PC-3 (cell line): ENCODE measurements at regions not wholly inside any gene's neighbourhood (a gene's known extent, or its start where the extent isn't known, plus 50 kb on each side); places are given as distances from the start of the nearest gene placed in this dataset.

Experiments used
- CTCF ChIP-seq: fragments of 300-600 bp; sonication (generic); conservative IDR thresholded peaks from 2 replicates; pipeline ENCODE4 v1.5.1; 2017; ENCODE audit warnings: antibody characterized with exemption, low read depth, mild to moderate bottlenecking, low read length
- EZH2phosphoT487 ChIP-seq: fragments of 300-600 bp; sonication (generic); IDR thresholded peaks from 2 replicates; pipeline ENCODE4 v1.6.1; 2018; ENCODE audit warnings: mild to moderate bottlenecking, antibody characterized with exemption, low read length, borderline replicate concordance

DNA sequence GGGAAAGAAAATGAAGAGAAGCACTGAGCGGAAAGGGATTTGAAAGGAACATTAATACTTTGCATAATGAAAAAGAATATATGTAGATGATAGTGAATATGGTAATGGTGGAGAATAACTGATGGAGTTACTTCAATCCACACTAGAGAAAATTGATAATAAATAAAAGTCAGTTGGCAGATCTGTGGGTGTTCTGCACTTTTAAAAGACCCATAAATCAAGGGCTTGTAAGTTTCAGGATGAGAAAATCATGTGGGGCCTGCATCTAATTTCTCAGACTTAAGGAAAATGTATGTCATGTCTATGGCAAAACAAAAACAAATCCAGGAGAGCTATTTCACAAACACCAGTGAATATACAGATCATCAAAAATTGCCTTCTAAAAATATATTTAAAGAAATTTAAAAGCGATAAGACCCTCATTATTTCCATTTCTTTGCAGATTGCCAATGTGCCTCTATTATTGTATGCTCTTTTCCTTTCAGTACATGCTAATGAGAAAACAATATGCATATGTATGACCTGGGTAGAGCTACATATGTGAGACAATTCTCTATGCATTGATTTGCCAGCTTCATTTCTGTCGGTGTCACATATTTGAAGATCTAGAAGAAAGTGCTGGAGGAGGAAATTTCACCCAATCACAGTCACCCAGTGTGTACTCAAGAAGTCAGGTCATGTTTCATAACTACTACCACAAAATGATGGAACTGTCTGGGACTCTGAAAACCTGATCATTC, 269.9 kb upstream of the PDZRN3 start:
- TF ChIP-seq CTCF = no peak
- TF ChIP-seq EZH2phosphoT487 = no peak
